ENCODE measurements at regions not wholly inside any gene's neighbourhood (a gene's known extent, or its start where the extent isn't known, plus 50 kb on each side); places are given as distances from the start of the nearest gene placed in this dataset.
"Not testable (repeated sequence)": the region's sequence is repeated elsewhere in the genome, so short reads cannot be mapped to it uniquely, and the experiment has no call there.

DNA sequence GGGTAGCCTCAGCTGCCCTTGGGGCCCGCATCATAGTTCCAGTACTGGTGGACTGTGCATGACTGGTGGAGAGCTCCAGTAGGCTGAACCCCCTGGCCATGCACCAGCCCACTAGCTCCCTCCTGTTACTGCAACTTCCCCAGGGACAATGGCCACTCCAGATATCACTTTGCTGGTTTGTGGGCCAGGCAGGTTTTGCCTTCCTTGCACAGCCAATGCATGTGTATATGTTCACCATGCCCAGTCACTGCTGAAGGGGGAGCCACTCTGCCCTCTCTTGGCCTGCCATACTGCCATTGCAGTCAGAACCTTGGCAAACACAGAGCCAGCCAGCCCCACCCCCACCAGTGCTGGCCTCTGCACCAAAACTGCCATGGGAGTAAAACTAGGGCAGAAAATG is 2095.3 kb upstream of the RAG2 start:
- TF ChIP-seq, protein P1, sequence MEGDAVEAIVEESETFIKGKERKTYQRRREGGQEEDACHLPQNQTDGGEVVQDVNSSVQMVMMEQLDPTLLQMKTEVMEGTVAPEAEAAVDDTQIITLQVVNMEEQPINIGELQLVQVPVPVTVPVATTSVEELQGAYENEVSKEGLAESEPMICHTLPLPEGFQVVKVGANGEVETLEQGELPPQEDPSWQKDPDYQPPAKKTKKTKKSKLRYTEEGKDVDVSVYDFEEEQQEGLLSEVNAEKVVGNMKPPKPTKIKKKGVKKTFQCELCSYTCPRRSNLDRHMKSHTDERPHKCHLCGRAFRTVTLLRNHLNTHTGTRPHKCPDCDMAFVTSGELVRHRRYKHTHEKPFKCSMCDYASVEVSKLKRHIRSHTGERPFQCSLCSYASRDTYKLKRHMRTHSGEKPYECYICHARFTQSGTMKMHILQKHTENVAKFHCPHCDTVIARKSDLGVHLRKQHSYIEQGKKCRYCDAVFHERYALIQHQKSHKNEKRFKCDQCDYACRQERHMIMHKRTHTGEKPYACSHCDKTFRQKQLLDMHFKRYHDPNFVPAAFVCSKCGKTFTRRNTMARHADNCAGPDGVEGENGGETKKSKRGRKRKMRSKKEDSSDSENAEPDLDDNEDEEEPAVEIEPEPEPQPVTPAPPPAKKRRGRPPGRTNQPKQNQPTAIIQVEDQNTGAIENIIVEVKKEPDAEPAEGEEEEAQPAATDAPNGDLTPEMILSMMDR (IDR thresholded peaks at IDR 0.05; ENCODE audit: low read depth, low read length), result no peak
- Histone ChIP-seq H3K9me3 (ENCODE audit: control insufficient read depth, insufficient read depth, low read length) (peaks cover 9% of the 10 kb centered on the region), H3K27me3 (ENCODE audit: control insufficient read depth, insufficient read depth, low read length) (no peaks in the 10 kb centered on the region), H3K27ac (ENCODE audit: low read depth, low read length) (no peak overlapping the region), H3K4me3 (ENCODE audit: low read depth, low read length) (no peak overlapping the region)
- DNase-seq (ENCODE audit: low read depth, low spot score), result no peak
- CTCF ChIA-PET, result no interaction called here
- POLR2A ChIA-PET, result no interaction called here

DNA sequence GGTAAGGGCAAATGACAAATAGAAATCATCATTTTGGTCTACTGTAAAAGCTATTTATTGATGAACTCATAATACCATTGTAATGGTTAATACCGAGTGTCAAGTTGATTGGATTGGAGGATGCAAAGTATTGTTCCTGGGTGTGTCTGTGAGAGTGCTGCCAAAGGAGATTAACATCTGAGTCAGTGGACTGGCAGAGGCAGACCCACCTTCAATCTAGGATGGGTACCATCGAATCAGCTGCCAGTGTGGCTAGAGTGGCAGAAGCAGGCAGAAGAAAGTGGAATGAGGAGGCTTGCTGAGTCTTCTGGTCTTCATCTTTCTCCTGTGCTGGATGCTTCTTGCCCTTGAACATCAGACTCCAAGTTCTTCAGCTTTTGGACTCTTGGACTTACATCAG is 2092.2 kb upstream of the RAG2 start:
- POLR2A ChIA-PET; H3K4me3 ChIP-seq (ENCODE audit: low read depth, low read length); H3K9me3 ChIP-seq (ENCODE audit: control insufficient read depth, insufficient read depth, low read length); DNase-seq (ENCODE audit: low read depth, low spot score); H3K27me3 ChIP-seq (ENCODE audit: control insufficient read depth, insufficient read depth, low read length); CTCF ChIA-PET; H3K27ac ChIP-seq (ENCODE audit: low read depth, low read length): not testable (repeated sequence)

DNA sequence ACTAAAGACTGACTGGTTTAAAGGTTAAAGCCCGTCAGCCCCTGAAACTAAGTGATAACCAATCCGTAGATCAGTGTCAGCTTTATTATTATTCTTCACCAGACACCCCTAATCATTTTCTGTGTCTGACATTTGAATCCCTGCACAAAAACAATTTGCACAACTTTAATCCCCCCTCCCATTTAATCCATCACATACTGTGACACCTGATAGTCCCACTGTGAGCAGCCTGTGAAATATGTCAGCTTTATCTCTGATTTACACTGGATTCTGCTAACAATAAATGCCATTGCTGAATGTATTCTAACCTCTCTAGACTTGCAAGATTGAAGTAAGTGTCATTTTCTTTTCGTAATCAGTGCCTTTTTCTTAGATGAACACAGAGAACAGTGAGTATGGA is 2089.0 kb upstream of the RAG2 start:
- TF ChIP-seq, protein P1 (IDR thresholded peaks at IDR 0.05; ENCODE audit: low read depth, low read length), result no peak
- Histone ChIP-seq H3K4me3 (ENCODE audit: low read depth, low read length) (no peak overlapping the region), H3K27ac (ENCODE audit: low read depth, low read length) (no peak overlapping the region), H3K9me3 (ENCODE audit: control insufficient read depth, insufficient read depth, low read length) (no peaks in the 10 kb centered on the region), H3K27me3 (ENCODE audit: control insufficient read depth, insufficient read depth, low read length) (no peaks in the 10 kb centered on the region)
- no peak for DNase-seq (ENCODE audit: low read depth, low spot score)
- ChIA-PET CTCF (no interaction called here), POLR2A (no interaction called here)

DNA sequence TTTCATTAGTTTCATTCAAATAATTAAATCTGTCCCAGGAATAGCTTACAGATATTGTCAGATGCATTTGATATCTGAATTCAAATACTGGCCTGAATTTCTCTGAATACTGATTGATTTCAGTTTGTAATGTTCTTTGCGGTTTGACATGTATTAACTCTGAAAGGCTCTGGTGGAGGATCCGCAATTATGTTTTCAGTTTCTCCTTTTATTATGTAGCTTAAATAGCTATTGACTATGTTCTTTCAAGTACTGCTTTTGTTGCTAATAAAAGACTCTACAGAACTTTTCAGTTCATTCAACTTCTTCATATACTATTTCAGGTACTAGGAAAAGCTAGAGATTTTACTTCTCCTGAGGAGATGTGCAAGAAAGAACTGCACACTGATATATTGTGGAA is 2085.4 kb upstream of the RAG2 start:
- no peak overlapping the region for H3K27ac ChIP-seq (ENCODE audit: low read depth, low read length)
- ChIA-PET CTCF (no interaction called here), POLR2A (no interaction called here)
- no peaks in the 10 kb centered on the region for H3K27me3 ChIP-seq (ENCODE audit: control insufficient read depth, insufficient read depth, low read length)
- DNase-seq (ENCODE audit: low read depth, low spot score), result no peak
- TF ChIP-seq, protein P1 (IDR thresholded peaks at IDR 0.05; ENCODE audit: low read depth, low read length), result no peak
- no peak overlapping the region for H3K4me3 ChIP-seq (ENCODE audit: low read depth, low read length)
- no peaks in the 10 kb centered on the region for H3K9me3 ChIP-seq (ENCODE audit: control insufficient read depth, insufficient read depth, low read length)

DNA sequence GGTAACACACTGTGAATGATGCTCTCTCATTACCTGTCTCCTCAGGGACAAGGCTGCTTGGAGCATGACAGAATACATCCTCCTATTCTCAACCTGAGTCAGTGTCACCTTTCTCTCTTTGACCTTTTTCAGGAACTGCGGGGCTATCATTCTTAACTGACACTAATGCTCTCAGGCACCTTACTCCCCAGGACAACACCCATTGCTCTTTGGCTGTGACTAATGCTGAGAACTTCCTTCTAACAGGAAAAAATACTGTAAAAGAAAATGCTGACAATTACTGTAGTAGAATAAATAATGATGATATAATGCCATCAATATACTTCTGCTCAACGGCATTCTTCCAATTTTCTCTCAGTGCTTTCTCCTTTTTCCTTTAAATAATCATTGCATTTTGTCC is 2082.7 kb upstream of the RAG2 start:
- Histone ChIP-seq H3K27ac (ENCODE audit: low read depth, low read length) (no peak overlapping the region), H3K9me3 (ENCODE audit: control insufficient read depth, insufficient read depth, low read length) (no peaks in the 10 kb centered on the region), H3K27me3 (ENCODE audit: control insufficient read depth, insufficient read depth, low read length) (no peaks in the 10 kb centered on the region), H3K4me3 (ENCODE audit: low read depth, low read length) (no peak overlapping the region)
- no peak for DNase-seq (ENCODE audit: low read depth, low spot score)
- TF ChIP-seq, protein P1 (IDR thresholded peaks at IDR 0.05; ENCODE audit: low read depth, low read length), result no peak
- POLR2A ChIA-PET, result no interaction called here
- CTCF ChIA-PET, result no interaction called here

DNA sequence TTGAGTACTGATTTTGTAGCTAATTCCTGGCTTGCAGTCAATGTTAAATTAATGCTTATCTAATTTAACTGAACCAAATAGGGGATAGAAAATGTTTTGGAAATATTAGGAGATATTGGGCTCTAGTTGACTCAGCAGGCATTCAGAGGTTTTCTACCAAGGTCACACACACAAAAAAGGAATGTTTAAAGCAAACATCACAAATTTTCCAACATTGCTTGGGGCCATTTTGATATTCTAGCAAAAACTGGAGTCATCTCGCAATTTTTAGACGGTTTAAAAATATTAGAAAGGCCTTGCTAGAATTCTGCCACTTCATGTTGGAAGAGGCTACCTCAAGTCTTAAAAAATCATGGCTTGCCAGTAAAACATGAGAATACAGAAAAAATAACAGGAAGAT is 2082.1 kb upstream of the RAG2 start:
- CTCF ChIA-PET, result no interaction called here
- H3K27ac ChIP-seq (ENCODE audit: low read depth, low read length), result no peak overlapping the region
- TF ChIP-seq, protein P1 (IDR thresholded peaks at IDR 0.05; ENCODE audit: low read depth, low read length), result no peak
- POLR2A ChIA-PET, result no interaction called here
- H3K9me3 ChIP-seq (ENCODE audit: control insufficient read depth, insufficient read depth, low read length), result no peaks in the 10 kb centered on the region
- DNase-seq (ENCODE audit: low read depth, low spot score), result no peak
- no peak overlapping the region for H3K4me3 ChIP-seq (ENCODE audit: low read depth, low read length)
- H3K27me3 ChIP-seq (ENCODE audit: control insufficient read depth, insufficient read depth, low read length), result no peaks in the 10 kb centered on the region
